ENCODE measurements at regions not wholly inside any gene's neighbourhood (a gene's known extent, or its start where the extent isn't known, plus 50 kb on each side); places are given as distances from the start of the nearest gene placed in this dataset.

DNA sequence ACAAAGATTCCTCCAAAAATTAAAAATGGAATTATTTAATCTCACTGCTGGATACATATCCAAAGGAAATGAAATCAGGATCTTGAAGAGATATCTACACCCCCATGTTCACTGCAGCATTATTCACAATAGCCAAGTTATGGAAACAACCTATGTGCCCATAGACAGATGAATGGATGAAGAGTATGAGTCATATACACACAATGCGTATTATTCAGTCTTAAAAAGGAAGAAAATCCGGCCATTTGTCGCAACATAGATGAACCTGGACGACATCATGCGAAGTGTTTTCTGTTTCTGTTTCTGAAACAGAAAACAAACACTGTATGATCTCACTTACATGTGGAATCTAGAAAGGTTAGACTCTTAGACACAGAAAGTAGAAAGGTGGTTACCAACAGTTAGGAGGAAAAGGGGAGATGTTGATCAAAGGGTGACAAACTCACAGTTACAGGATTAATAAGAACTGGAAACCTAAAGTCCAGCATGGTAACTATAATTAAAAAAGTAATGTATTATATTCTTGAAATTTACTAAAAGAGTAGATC is 87.8 kb upstream of the ERBB4 start:
- no peak for DNase-seq
- Mint-ChIP-seq H3K36me3 (ENCODE audit: low read depth) (no peaks in the 10 kb centered on the region), H3K4me3 (no peak overlapping the region), H3K27me3 (ENCODE audit: insufficient read depth) (no peaks in the 10 kb centered on the region; the same call in 1 of the 2 replicates), H3K4me1 (ENCODE audit: low read depth) (peaks cover 6% of the 10 kb centered on the region; the same call in 1 of the 2 replicates), H3K27ac (no peak overlapping the region), H3K9me3 (peaks cover 4% of the 10 kb centered on the region)
- TF ChIP-seq, protein P1, sequence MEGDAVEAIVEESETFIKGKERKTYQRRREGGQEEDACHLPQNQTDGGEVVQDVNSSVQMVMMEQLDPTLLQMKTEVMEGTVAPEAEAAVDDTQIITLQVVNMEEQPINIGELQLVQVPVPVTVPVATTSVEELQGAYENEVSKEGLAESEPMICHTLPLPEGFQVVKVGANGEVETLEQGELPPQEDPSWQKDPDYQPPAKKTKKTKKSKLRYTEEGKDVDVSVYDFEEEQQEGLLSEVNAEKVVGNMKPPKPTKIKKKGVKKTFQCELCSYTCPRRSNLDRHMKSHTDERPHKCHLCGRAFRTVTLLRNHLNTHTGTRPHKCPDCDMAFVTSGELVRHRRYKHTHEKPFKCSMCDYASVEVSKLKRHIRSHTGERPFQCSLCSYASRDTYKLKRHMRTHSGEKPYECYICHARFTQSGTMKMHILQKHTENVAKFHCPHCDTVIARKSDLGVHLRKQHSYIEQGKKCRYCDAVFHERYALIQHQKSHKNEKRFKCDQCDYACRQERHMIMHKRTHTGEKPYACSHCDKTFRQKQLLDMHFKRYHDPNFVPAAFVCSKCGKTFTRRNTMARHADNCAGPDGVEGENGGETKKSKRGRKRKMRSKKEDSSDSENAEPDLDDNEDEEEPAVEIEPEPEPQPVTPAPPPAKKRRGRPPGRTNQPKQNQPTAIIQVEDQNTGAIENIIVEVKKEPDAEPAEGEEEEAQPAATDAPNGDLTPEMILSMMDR (IDR thresholded peaks at IDR 0.05): no peak

- Mint-ChIP-seq H3K27ac (no peak overlapping the region), H3K4me1 (ENCODE audit: low read depth) (peaks cover 20% of the 10 kb centered on the region), H3K27me3 (ENCODE audit: insufficient read depth) (peaks cover 5% of the 10 kb centered on the region), H3K36me3 (ENCODE audit: low read depth) (no peaks in the 10 kb centered on the region), H3K4me3 (no peak overlapping the region), H3K9me3 (peaks cover 8% of the 10 kb centered on the region)
- TF ChIP-seq, protein P1 (IDR thresholded peaks at IDR 0.05): no peak
- peak; percentile 19 for DNase-seq
Measured at GRCh38 chr2:212619954-212620353, 81.4 kb upstream of the ERBB4 start.

DNA sequence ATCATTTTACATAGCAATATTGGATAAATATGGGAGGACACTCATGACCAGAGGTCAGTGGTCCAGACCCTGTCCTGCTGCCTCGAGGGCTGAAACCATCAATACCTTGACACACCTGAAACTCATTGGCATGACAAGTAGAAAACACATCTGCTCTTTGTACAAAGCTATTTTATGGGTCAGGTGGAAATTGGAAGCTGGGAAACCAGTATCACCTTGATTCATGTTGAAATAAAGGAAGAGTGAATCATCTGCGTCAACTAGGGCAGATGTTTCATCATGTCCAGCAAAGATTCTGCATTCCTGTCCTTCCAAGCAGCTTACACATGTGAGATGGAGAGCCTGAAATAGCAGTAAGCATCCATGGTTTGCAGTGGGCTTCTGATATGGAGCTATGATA is 80.0 kb upstream of the ERBB4 start:
- DNase-seq: peak; percentile 30
- H3K27me3 Mint-ChIP-seq (ENCODE audit: insufficient read depth): peaks cover 5% of the 10 kb centered on the region
- TF ChIP-seq, protein P1 (IDR thresholded peaks at IDR 0.05): no peak
- H3K4me1 Mint-ChIP-seq (ENCODE audit: low read depth): peaks cover 20% of the 10 kb centered on the region
- no peak overlapping the region for H3K4me3 Mint-ChIP-seq
- H3K27ac Mint-ChIP-seq: no peak overlapping the region
- H3K9me3 Mint-ChIP-seq: peaks cover 8% of the 10 kb centered on the region
- H3K36me3 Mint-ChIP-seq (ENCODE audit: low read depth): no peaks in the 10 kb centered on the region

DNA sequence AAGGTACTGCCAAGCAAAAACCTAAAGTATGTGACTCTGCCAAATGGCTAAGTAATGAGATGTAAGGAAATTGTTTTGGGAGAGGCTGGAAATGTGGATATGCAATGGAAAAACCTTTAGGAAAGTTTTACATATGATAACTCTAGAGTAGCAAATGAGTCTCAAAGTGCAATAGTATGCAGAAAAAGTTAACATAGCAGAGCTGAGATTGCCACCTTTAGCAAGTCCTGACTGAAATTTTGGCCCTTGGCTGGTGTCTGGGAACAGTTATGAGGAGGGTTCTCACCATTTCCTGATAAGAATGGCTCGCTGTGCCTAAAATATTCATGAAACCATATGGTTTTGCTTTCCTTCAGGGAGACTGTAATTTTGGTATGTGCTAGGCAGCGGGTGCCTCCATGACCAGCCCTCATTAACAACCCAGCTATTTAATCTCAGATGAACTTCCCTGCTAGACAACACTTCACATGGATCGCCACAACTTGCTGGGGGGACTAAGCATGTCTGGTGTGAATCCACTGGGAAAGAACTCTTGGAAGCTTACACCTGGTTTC is 72.3 kb upstream of the ERBB4 start:
- no peak for DNase-seq
- Mint-ChIP-seq H3K27me3 (ENCODE audit: insufficient read depth) (peaks cover 7% of the 10 kb centered on the region), H3K4me3 (no peak overlapping the region), H3K27ac (no peak overlapping the region), H3K36me3 (ENCODE audit: low read depth) (no peaks in the 10 kb centered on the region), H3K9me3 (0 out of 2 replicates have a peak, but pooled peaks cover 4% of the 10 kb centered on the region), H3K4me1 (ENCODE audit: low read depth) (no peaks in the 10 kb centered on the region)
- TF ChIP-seq, protein P1 (IDR thresholded peaks at IDR 0.05): no peak

- H3K4me1 Mint-ChIP-seq (ENCODE audit: low read depth): no peaks in the 10 kb centered on the region
- H3K36me3 Mint-ChIP-seq (ENCODE audit: low read depth): no peaks in the 10 kb centered on the region
- H3K9me3 Mint-ChIP-seq: 0 out of 2 replicates have a peak, but pooled peaks cover 4% of the 10 kb centered on the region
- H3K27me3 Mint-ChIP-seq (ENCODE audit: insufficient read depth): peaks cover 7% of the 10 kb centered on the region
- DNase-seq: no peak
- H3K27ac Mint-ChIP-seq: no peak overlapping the region
- H3K4me3 Mint-ChIP-seq: no peak overlapping the region
- TF ChIP-seq, protein P1 (IDR thresholded peaks at IDR 0.05): no peak
Measured at GRCh38 chr2:212609479-212609878, 70.9 kb upstream of the ERBB4 start.

Measured in HFFc6 (cell line).